IPS-18a (cell line): ENCODE measurements at regions not wholly inside any gene's neighbourhood (a gene's known extent, or its start where the extent isn't known, plus 50 kb on each side); places are given as distances from the start of the nearest gene placed in this dataset.

ENCODE experiments used
- H3K27ac ChIP-seq: one replicate; pipeline ENCODE4 v1.5.1; 2013; ENCODE audit warnings: low read length
- H3K27me3 ChIP-seq: one replicate; pipeline ENCODE4 v1.6.1; 2013; ENCODE audit warnings: mild to moderate bottlenecking, low read length; ENCODE audit not compliant: control insufficient read depth, insufficient read depth
- H3K36me3 ChIP-seq: one replicate; pipeline ENCODE4 v1.6.1; 2013; ENCODE audit warnings: low read depth, low read length; ENCODE audit not compliant: control insufficient read depth
- H3K4me1 ChIP-seq: one replicate; pipeline ENCODE4 v1.6.1; 2013; ENCODE audit warnings: low read depth, low read length; ENCODE audit not compliant: control insufficient read depth
- H3K4me3 ChIP-seq: one replicate; pipeline ENCODE4 v1.5.1; 2013; ENCODE audit warnings: low read length
- H3K9ac ChIP-seq: one replicate; pipeline ENCODE4 v1.6.1; 2013; ENCODE audit warnings: mild to moderate bottlenecking, low read length, moderate library complexity
- H3K9me3 ChIP-seq: one replicate; pipeline ENCODE4 v1.6.1; 2013; ENCODE audit warnings: low read depth, low read length; ENCODE audit not compliant: control insufficient read depth

- Histone ChIP-seq H3K9me3 (no peaks in the 10 kb centered on the region), H3K27me3 (no peaks in the 10 kb centered on the region), H3K36me3 (no peaks in the 10 kb centered on the region), H3K27ac (no peak overlapping the region), H3K9ac (no peak overlapping the region), H3K4me3 (no peak overlapping the region), H3K4me1 (no peaks in the 10 kb centered on the region)
Measured at GRCh38 chr3:104750581-104750980, 616.1 kb upstream of the ALCAM start.

- H3K9me3 ChIP-seq = no peaks in the 10 kb centered on the region
- H3K27ac ChIP-seq = no peak overlapping the region
- H3K27me3 ChIP-seq = no peaks in the 10 kb centered on the region
- H3K4me1 ChIP-seq = no peaks in the 10 kb centered on the region
- H3K9ac ChIP-seq = no peak overlapping the region
- no peak overlapping the region for H3K4me3 ChIP-seq
- no peaks in the 10 kb centered on the region for H3K36me3 ChIP-seq
Measured at GRCh38 chr3:104755791-104756190, 610.9 kb upstream of the ALCAM start.

GRCh38 chr3:104763007-104763406, 603.7 kb upstream of the ALCAM start:
- no peaks in the 10 kb centered on the region for H3K9me3 ChIP-seq
- H3K27ac ChIP-seq = no peak overlapping the region
- H3K4me1 ChIP-seq = no peaks in the 10 kb centered on the region
- no peak overlapping the region for H3K9ac ChIP-seq
- H3K27me3 ChIP-seq = no peaks in the 10 kb centered on the region
- no peaks in the 10 kb centered on the region for H3K36me3 ChIP-seq
- no peak overlapping the region for H3K4me3 ChIP-seq

GRCh38 chr3:104764496-104764895, 602.2 kb upstream of the ALCAM start:
- Histone ChIP-seq H3K27me3 (no peaks in the 10 kb centered on the region), H3K9me3 (no peaks in the 10 kb centered on the region), H3K36me3 (no peaks in the 10 kb centered on the region), H3K4me1 (no peaks in the 10 kb centered on the region), H3K4me3 (no peak overlapping the region), H3K27ac (no peak overlapping the region), H3K9ac (no peak overlapping the region)

GRCh38 chr3:104768886-104769285, 597.8 kb upstream of the ALCAM start:
- no peak overlapping the region for H3K27ac ChIP-seq

GRCh38 chr3:104779324-104779723, 587.4 kb upstream of the ALCAM start:
- Histone ChIP-seq H3K4me3 (no peak overlapping the region), H3K27me3 (no peaks in the 10 kb centered on the region), H3K4me1 (no peaks in the 10 kb centered on the region), H3K36me3 (no peaks in the 10 kb centered on the region), H3K27ac (no peak overlapping the region), H3K9ac (no peak overlapping the region), H3K9me3 (no peaks in the 10 kb centered on the region)

More at GRCh38 chr3:104768886-104769285, 597.8 kb upstream of the ALCAM start:
- Histone ChIP-seq H3K36me3 (no peaks in the 10 kb centered on the region), H3K4me3 (no peak overlapping the region), H3K9me3 (no peaks in the 10 kb centered on the region), H3K9ac (no peak overlapping the region), H3K27me3 (no peaks in the 10 kb centered on the region), H3K4me1 (no peaks in the 10 kb centered on the region)

GRCh38 chr3:104781112-104781511, 585.6 kb upstream of the ALCAM start:
- Histone ChIP-seq H3K9me3 (no peaks in the 10 kb centered on the region), H3K9ac (no peak overlapping the region), H3K4me1 (no peaks in the 10 kb centered on the region), H3K36me3 (no peaks in the 10 kb centered on the region), H3K4me3 (no peak overlapping the region), H3K27ac (no peak overlapping the region), H3K27me3 (no peaks in the 10 kb centered on the region)

GRCh38 chr3:104785947-104786346, 580.8 kb upstream of the ALCAM start:
- no peaks in the 10 kb centered on the region for H3K4me1 ChIP-seq
- H3K36me3 ChIP-seq = no peaks in the 10 kb centered on the region
- no peak overlapping the region for H3K9ac ChIP-seq
- H3K9me3 ChIP-seq = no peaks in the 10 kb centered on the region
- no peak overlapping the region for H3K27ac ChIP-seq
- H3K4me3 ChIP-seq = no peak overlapping the region
- H3K27me3 ChIP-seq = no peaks in the 10 kb centered on the region

- no peak overlapping the region for H3K9ac ChIP-seq
- H3K27me3 ChIP-seq = no peaks in the 10 kb centered on the region
- H3K4me1 ChIP-seq = no peaks in the 10 kb centered on the region
- H3K27ac ChIP-seq = no peak overlapping the region
- no peaks in the 10 kb centered on the region for H3K36me3 ChIP-seq
- no peaks in the 10 kb centered on the region for H3K9me3 ChIP-seq
- no peak overlapping the region for H3K4me3 ChIP-seq
Measured at GRCh38 chr3:104787306-104787705, 579.4 kb upstream of the ALCAM start.

GRCh38 chr3:104788807-104789206, 577.9 kb upstream of the ALCAM start:
- Histone ChIP-seq H3K9me3 (no peaks in the 10 kb centered on the region), H3K27me3 (no peaks in the 10 kb centered on the region), H3K4me1 (no peaks in the 10 kb centered on the region), H3K27ac (no peak overlapping the region), H3K36me3 (no peaks in the 10 kb centered on the region), H3K4me3 (no peak overlapping the region), H3K9ac (no peak overlapping the region)

GRCh38 chr3:104791331-104791730, 575.4 kb upstream of the ALCAM start:
- H3K9me3 ChIP-seq = no peaks in the 10 kb centered on the region
- H3K9ac ChIP-seq = no peak overlapping the region
- H3K27me3 ChIP-seq = no peaks in the 10 kb centered on the region
- no peaks in the 10 kb centered on the region for H3K4me1 ChIP-seq
- no peak overlapping the region for H3K4me3 ChIP-seq
- H3K27ac ChIP-seq = no peak overlapping the region
- H3K36me3 ChIP-seq = no peaks in the 10 kb centered on the region

- H3K9ac ChIP-seq = no peak overlapping the region
- no peak overlapping the region for H3K4me3 ChIP-seq
- no peaks in the 10 kb centered on the region for H3K9me3 ChIP-seq
- no peaks in the 10 kb centered on the region for H3K27me3 ChIP-seq
- no peaks in the 10 kb centered on the region for H3K4me1 ChIP-seq
- no peak overlapping the region for H3K27ac ChIP-seq
- no peaks in the 10 kb centered on the region for H3K36me3 ChIP-seq
Measured at GRCh38 chr3:104796556-104796955, 570.2 kb upstream of the ALCAM start.
